ENCODE measurements at regions not wholly inside any gene's neighbourhood (a gene's known extent, or its start where the extent isn't known, plus 50 kb on each side); places are given as distances from the start of the nearest gene placed in this dataset.

- Histone ChIP-seq H3K4me2 (no peak overlapping the region), H3K27ac (ENCODE audit: low read depth in 2 of 2, low read length in 1 of 2) (no peak overlapping the region), H4K20me1 (ENCODE audit: insufficient read depth) (no peaks in the 10 kb centered on the region), H3K79me2 (ENCODE audit: insufficient read depth) (no peaks in the 10 kb centered on the region), H3F3A (replicated peaks; ENCODE audit: insufficient read depth) (peaks cover 9% of the 10 kb centered on the region), H2AFZ (ENCODE audit: low read depth) (no peak overlapping the region), H3K4me1 (ENCODE audit: control insufficient read depth in 1 of 2, insufficient read depth in 2 of 2, low read depth in 1 of 2, low read length in 1 of 2) (peaks cover 14 to 15% of the 10 kb centered on the region in 2 experiments; a peak in 3 of 4 replicates), H3K4me3 (ENCODE audit: low read depth in 2 of 2, low read length in 1 of 2) (no peak overlapping the region), H3K27me3 (ENCODE audit: insufficient read depth) (no peaks in the 10 kb centered on the region), H3K9me2 (no peaks in the 10 kb centered on the region), H3K9ac (no peak overlapping the region), H3K9me3 (no peaks in the 10 kb centered on the region), H3K36me3 (replicated peaks in 1 of 2; ENCODE audit: control insufficient read depth in 1 of 2, insufficient read depth in 2 of 2, low read length in 1 of 2) (no peaks in the 10 kb centered on the region)
- DNase-seq: no peak
- no peak for TF ChIP-seq ELF1 (IDR thresholded peaks at IDR 0.05)
- TF ChIP-seq FOXM1 (IDR thresholded peaks at IDR 0.05; ENCODE audit: low read depth): no peak
- TF ChIP-seq FOSL2 (IDR thresholded peaks at IDR 0.05; ENCODE audit: borderline replicate concordance, low read depth): no peak
- TF ChIP-seq CHD2 (IDR thresholded peaks at IDR 0.05; ENCODE audit: low read length, partially characterized antibody): no peak
- no peak for TF ChIP-seq GATA2 (CRISPR knock-in tag; IDR thresholded peaks at IDR 0.05)
- TF ChIP-seq, protein P1, sequence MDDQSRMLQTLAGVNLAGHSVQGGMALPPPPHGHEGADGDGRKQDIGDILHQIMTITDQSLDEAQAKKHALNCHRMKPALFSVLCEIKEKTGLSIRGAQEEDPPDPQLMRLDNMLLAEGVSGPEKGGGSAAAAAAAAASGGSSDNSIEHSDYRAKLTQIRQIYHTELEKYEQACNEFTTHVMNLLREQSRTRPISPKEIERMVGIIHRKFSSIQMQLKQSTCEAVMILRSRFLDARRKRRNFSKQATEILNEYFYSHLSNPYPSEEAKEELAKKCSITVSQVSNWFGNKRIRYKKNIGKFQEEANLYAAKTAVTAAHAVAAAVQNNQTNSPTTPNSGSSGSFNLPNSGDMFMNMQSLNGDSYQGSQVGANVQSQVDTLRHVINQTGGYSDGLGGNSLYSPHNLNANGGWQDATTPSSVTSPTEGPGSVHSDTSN (IDR thresholded peaks at IDR 0.05): no peak
- no peak for TF ChIP-seq SIN3A (IDR thresholded peaks at IDR 0.05; ENCODE audit: borderline replicate concordance, low read depth, low read length)
- TF ChIP-seq RFX5 (IDR thresholded peaks at IDR 0.05; ENCODE audit: low read length): no peak
- TF ChIP-seq, protein P2, sequence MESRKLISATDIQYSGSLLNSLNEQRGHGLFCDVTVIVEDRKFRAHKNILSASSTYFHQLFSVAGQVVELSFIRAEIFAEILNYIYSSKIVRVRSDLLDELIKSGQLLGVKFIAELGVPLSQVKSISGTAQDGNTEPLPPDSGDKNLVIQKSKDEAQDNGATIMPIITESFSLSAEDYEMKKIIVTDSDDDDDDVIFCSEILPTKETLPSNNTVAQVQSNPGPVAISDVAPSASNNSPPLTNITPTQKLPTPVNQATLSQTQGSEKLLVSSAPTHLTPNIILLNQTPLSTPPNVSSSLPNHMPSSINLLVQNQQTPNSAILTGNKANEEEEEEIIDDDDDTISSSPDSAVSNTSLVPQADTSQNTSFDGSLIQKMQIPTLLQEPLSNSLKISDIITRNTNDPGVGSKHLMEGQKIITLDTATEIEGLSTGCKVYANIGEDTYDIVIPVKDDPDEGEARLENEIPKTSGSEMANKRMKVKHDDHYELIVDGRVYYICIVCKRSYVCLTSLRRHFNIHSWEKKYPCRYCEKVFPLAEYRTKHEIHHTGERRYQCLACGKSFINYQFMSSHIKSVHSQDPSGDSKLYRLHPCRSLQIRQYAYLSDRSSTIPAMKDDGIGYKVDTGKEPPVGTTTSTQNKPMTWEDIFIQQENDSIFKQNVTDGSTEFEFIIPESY (IDR thresholded peaks at IDR 0.05; ENCODE audit: borderline replicate concordance, low read depth): no peak
- TF ChIP-seq NFIC (IDR thresholded peaks at IDR 0.05; ENCODE audit: borderline replicate concordance): no peak
- CTCF ChIA-PET: interaction anchor here (2.7 to 3.0 kb wide), 2 partner anchors 10 to 15 kb away, joined by 9 to 10 read pairs; no protein-coding TSS in a partner anchor
- POLR2A ChIA-PET: no interaction called here
- WGBS (ENCODE audit: low lambda C conversion rate): 93% methylated on average over 6 of the region's 7 CpGs
Measured at GRCh38 chr9:105062222-105062855, 134.4 kb upstream of the ABCA1 start.

DNA sequence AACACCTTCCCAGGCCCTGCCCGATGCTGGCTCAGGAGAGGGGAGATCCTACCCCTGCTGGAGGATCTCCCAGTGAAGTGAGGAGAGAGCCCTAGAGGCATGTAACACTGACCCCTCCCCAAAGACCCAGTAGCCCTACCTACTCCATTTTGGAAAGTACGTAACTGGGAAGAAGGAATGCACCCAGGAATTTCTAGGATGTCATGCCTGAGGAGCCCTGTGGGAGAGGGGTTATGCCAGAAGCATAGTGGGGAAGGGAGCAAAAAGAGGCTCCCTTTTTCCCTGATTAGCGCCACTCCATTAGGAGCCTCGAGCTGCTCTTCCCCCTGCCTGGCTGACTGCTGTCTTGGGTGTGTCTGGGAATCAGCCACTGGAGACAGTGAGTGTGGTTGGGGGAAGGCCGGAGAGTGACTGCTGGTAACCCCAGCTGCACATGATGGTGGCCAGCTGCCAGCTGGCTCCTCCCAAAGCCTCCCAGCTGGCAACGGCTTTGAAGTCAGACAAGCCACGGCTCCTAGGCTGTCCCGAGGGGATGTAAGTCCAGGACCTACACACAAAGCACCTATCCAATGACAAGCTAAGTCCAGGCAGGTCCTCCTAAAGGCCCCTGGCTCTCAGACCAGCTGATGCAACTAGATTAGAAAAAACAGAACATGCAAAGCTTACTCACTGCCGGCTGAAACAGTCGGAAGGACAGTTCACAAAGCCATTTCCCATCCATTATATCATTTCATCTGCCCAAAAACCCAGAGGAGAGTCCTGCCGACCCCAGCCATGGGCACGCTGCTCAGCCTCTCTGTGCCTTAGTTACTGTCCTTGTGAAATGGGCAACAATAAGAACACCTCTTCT, 136.5 kb upstream of the ABCA1 start:
- no peaks in the 10 kb centered on the region for H4K20me1 ChIP-seq (ENCODE audit: insufficient read depth)
- peak overlapping the region; percentile 16; the same call in 1 of the 2 replicates for H3K4me2 ChIP-seq
- H2AFZ ChIP-seq (ENCODE audit: low read depth): peak overlapping the region; percentile 23
- CTCF ChIA-PET: interaction anchor here (0.9 to 3.0 kb wide), 5 partner anchors 12 to 351 kb away, joined by 3 to 10 read pairs (median 7); no protein-coding TSS in a partner anchor
- peak overlapping the region; percentile 78 to 89 for H3K27ac ChIP-seq (ENCODE audit: low read depth in 2 of 2, low read length in 1 of 2)
- peak overlapping the region; percentile 39; the same call in 1 of the 2 replicates for H3K9ac ChIP-seq
- peak; percentile 79 for DNase-seq
- no peak overlapping the region for H3K4me3 ChIP-seq (ENCODE audit: low read depth in 2 of 2, low read length in 1 of 2)
- no peaks in the 10 kb centered on the region for H3K36me3 ChIP-seq (replicated peaks in 1 of 2; ENCODE audit: control insufficient read depth in 1 of 2, insufficient read depth in 2 of 2, low read length in 1 of 2)
- no peaks in the 10 kb centered on the region for H3K9me2 ChIP-seq
- no peaks in the 10 kb centered on the region for H3K27me3 ChIP-seq (ENCODE audit: insufficient read depth)
- 28% methylated on average over 8 of the region's 12 CpGs for WGBS (ENCODE audit: low lambda C conversion rate)
- POLR2A ChIA-PET: interaction anchor here (0.7 to 1.7 kb wide), 3 partner anchors 20 to 96 kb away, joined by 3 to 6 read pairs (median 4); no protein-coding TSS in a partner anchor
- no peaks in the 10 kb centered on the region for H3K79me2 ChIP-seq (ENCODE audit: insufficient read depth)
- H3K9me3 ChIP-seq: peaks cover 4% of the 10 kb centered on the region; the same call in 1 of the 2 replicates
- peaks cover 9% of the 10 kb centered on the region for H3F3A ChIP-seq (replicated peaks; ENCODE audit: insufficient read depth)
- peaks cover 14 to 15% of the 10 kb centered on the region in 2 experiments; a peak in 3 of 4 replicates for H3K4me1 ChIP-seq (ENCODE audit: control insufficient read depth in 1 of 2, insufficient read depth in 2 of 2, low read depth in 1 of 2, low read length in 1 of 2)
- TF ChIP-seq TAF1 (IDR thresholded peaks at IDR 0.05; ENCODE audit: borderline replicate concordance, low read depth, low read length): no peak
- no peak; the same call in 1 of the 2 replicates for TF ChIP-seq GABPA (IDR thresholded peaks at IDR 0.05; ENCODE audit: low read depth)
- TF ChIP-seq USF2 (IDR thresholded peaks at IDR 0.05; ENCODE audit: borderline replicate concordance, low read depth, low read length): no peak
- peak; percentile 92 for TF ChIP-seq MAX (IDR thresholded peaks at IDR 0.05; ENCODE audit: low read depth)
- TF ChIP-seq POLR2AphosphoS5 (IDR thresholded peaks at IDR 0.05; ENCODE audit: low read depth, low read length): peak; percentile 56
- TF ChIP-seq JUND (IDR thresholded peaks at IDR 0.05): no peak
- TF ChIP-seq SIN3A (IDR thresholded peaks at IDR 0.05; ENCODE audit: borderline replicate concordance, low read depth, low read length): no peak
- TF ChIP-seq TEAD4 (IDR thresholded peaks at IDR 0.05; ENCODE audit: borderline replicate concordance, insufficient read depth): no peak
- TF ChIP-seq RFX5 (IDR thresholded peaks at IDR 0.05; ENCODE audit: low read length): no peak
- peak; percentile 80 for TF ChIP-seq TCF12 (IDR thresholded peaks at IDR 0.05)
- no peak for TF ChIP-seq YY1 (IDR thresholded peaks at IDR 0.05; ENCODE audit: low read depth)
- TF ChIP-seq, protein P3, sequence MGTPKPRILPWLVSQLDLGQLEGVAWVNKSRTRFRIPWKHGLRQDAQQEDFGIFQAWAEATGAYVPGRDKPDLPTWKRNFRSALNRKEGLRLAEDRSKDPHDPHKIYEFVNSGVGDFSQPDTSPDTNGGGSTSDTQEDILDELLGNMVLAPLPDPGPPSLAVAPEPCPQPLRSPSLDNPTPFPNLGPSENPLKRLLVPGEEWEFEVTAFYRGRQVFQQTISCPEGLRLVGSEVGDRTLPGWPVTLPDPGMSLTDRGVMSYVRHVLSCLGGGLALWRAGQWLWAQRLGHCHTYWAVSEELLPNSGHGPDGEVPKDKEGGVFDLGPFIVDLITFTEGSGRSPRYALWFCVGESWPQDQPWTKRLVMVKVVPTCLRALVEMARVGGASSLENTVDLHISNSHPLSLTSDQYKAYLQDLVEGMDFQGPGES (IDR thresholded peaks at IDR 0.05; ENCODE audit: low read depth, low read length): no peak
- TF ChIP-seq CHD2 (IDR thresholded peaks at IDR 0.05; ENCODE audit: low read length, partially characterized antibody): peak; percentile 60
- TF ChIP-seq SMC3 (IDR thresholded peaks at IDR 0.05; ENCODE audit: low read depth, low read length): no peak
